GM12878 (cell line): ENCODE measurements at regions not wholly inside any gene's neighbourhood (a gene's known extent, or its start where the extent isn't known, plus 50 kb on each side); places are given as distances from the start of the nearest gene placed in this dataset.

Experiments used
- ATAC-seq: fragments of 200-7000 bp; cut with Tn5 transposase; 3 replicates; pipeline ENCODE4 v1.9.1; 2020; ENCODE audit warnings: mild to moderate bottlenecking, moderate library complexity
- BruUV-seq: library from RNA; stranded (reverse); fragments of 400-500 nt; replicated peaks from 2 replicates; lab custom pipeline; 2021; lab: Mats Ljungman, UMichigan
- CTCF ChIA-PET: fragments of 300-600 bp; sonication (Branson Sonifier 250); formaldehyde crosslinking; extraction: SDS; loops from one replicate; lab custom pipeline; 2021; ENCODE audit warnings: inconsistent platforms; lab: Yijun Ruan, JAX
- POLR2A ChIA-PET: fragments of 350-600 bp; formaldehyde crosslinking; extraction: SDS; loops from one replicate; lab custom pipeline; 2021; ENCODE audit warnings: inconsistent platforms; lab: Charles Lee
- RAD21 ChIA-PET: fragments of 300-600 bp; sonication (Branson Sonifier 250); formaldehyde crosslinking; loops from one replicate; lab custom pipeline; 2023; ENCODE audit warnings: antibody characterized with exemption; ENCODE audit not compliant: unreplicated experiment; lab: Charles Lee
- SMC1A ChIA-PET: fragments of 300-600 bp; sonication (Branson Sonifier 250); formaldehyde crosslinking; loops from one replicate; lab custom pipeline; 2023; ENCODE audit not compliant: unreplicated experiment, uncharacterized antibody; lab: Charles Lee
- DNase-seq: peaks from one replicate; pipeline ENCODE4 v3.0.0-alpha.2; 2011; ENCODE audit warnings: low read depth, low spot score
- FAIRE-seq: peaks from 3 replicates; lab custom pipeline; 2011; peaks lifted over from hg19 to GRCh38; lab: Jason Lieb, UNC
- H2AFZ ChIP-seq: 2 replicates; pipeline ENCODE4 v1.6.0; 2011; ENCODE audit warnings: low read depth, low read length, control low read depth; ENCODE audit not compliant: control insufficient read depth
- H3K27ac ChIP-seq: 2 replicates; pipeline ENCODE4 v1.5.1; 2011; ENCODE audit warnings: control low read depth; ENCODE audit not compliant: control insufficient read depth, insufficient read depth
- H3K27me3 ChIP-seq, 2 experiments: replicated peaks in 1 of 2; 2 replicates each; pipeline versions ENCODE4 v1.6.0 to v1.6.1; 2011; ENCODE audit warnings: low read length in 1 of 2; ENCODE audit not compliant: control insufficient read depth in 2 of 2, insufficient read depth in 2 of 2
- H3K36me3 ChIP-seq, 2 experiments: 2 replicates each; pipeline ENCODE4 v1.5.1; 2011; ENCODE audit warnings: low read length in 1 of 2; ENCODE audit not compliant: control insufficient read depth in 2 of 2, insufficient read depth in 2 of 2
- H3K4me1 ChIP-seq: 2 replicates; pipeline ENCODE4 v1.6.1; 2011; ENCODE audit warnings: mild to moderate bottlenecking, low read length, moderate library complexity, mixed read lengths; ENCODE audit not compliant: control insufficient read depth, insufficient read depth
- H3K4me2 ChIP-seq: 2 replicates; pipeline ENCODE4 v1.6.0; 2011; ENCODE audit warnings: control low read depth; ENCODE audit not compliant: control insufficient read depth, insufficient read depth
- H3K4me3 ChIP-seq: fragments of 200-600 bp; sonication (generic); 2 replicates; pipeline ENCODE4 v1.5.1; 2016
- H3K79me2 ChIP-seq: 2 replicates; pipeline ENCODE4 v1.6.0; 2011; ENCODE audit warnings: low read length; ENCODE audit not compliant: control insufficient read depth, insufficient read depth
- H3K9ac ChIP-seq: 2 replicates; pipeline ENCODE4 v1.8.0; 2011; ENCODE audit warnings: low read length, control low read depth, mixed read lengths; ENCODE audit not compliant: control insufficient read depth, insufficient read depth
- H3K9me3 ChIP-seq: replicated peaks from 3 replicates; pipeline ENCODE4 v1.5.1; 2011; ENCODE audit warnings: mild to moderate bottlenecking, low read length; ENCODE audit not compliant: control insufficient read depth, insufficient read depth
- H4K20me1 ChIP-seq: 2 replicates; pipeline ENCODE4 v1.6.0; 2011; ENCODE audit not compliant: control insufficient read depth, insufficient read depth
- BMI1 ChIP-seq: fragments of 450-650 bp; IDR thresholded peaks from 2 replicates; pipeline ENCODE4 v1.6.1; 2016; ENCODE audit warnings: mild to moderate bottlenecking, moderate library complexity, borderline replicate concordance
- CBX3 ChIP-seq: fragments of 200-600 bp; sonication (generic); IDR thresholded peaks from 2 replicates; pipeline ENCODE4 v1.6.1; 2016; ENCODE audit warnings: low read depth, borderline replicate concordance
- FOS ChIP-seq: IDR thresholded peaks from 3 replicates; pipeline ENCODE4 v1.6.1; 2011; ENCODE audit warnings: borderline replicate concordance; ENCODE audit not compliant: insufficient read length; ENCODE audit errors: extremely low read depth
- IRF4 ChIP-seq: IDR thresholded peaks from 2 replicates; pipeline ENCODE4 v1.6.1; 2011; ENCODE audit warnings: low read depth, low read length
- JUND ChIP-seq: IDR thresholded peaks from 2 replicates; pipeline ENCODE4 v1.6.1; 2012; ENCODE audit warnings: low read depth, mild to moderate bottlenecking, low read length, improper control_type of control experiment, moderate library complexity
- NR2F1 ChIP-seq: fragments of 450-650 bp; conservative IDR thresholded peaks from 2 replicates; pipeline ENCODE4 v1.6.1; 2017; ENCODE audit warnings: mild to moderate bottlenecking
- PML ChIP-seq: IDR thresholded peaks from 2 replicates; pipeline ENCODE4 v1.6.1; 2012; ENCODE audit warnings: low read length, inconsistent platforms
- ZNF207 ChIP-seq: fragments of 450-650 bp; IDR thresholded peaks from 2 replicates; pipeline ENCODE4 v1.6.1; 2014; ENCODE audit warnings: antibody characterized with exemption, mild to moderate bottlenecking, borderline replicate concordance
- ZNF384 ChIP-seq: IDR thresholded peaks from 2 replicates; pipeline ENCODE4 v1.6.1; 2012; ENCODE audit warnings: low read depth, mild to moderate bottlenecking, low read length, improper control_type of control experiment, borderline replicate concordance
- WGBS: methylation state at CpG from one replicate; pipeline ENCODE4 v1.1.6; 2016; ENCODE audit warnings: low lambda C conversion rate; ENCODE audit not compliant: insufficient replicate concordance, insufficient coverage; ENCODE audit errors: missing lambda C conversion rate; 5-methylcytosine and 5-hydroxymethylcytosine counted together
- in situ Hi-C: fragments of 300-500 bp; cut with MboI; formaldehyde crosslinking; loops from 9 replicates; pipeline ENCODE4 v1.14.3; 2018; ENCODE audit warnings: mixed read lengths
- intact Hi-C: fragments of 100-400 bp; cut with micrococcal nuclease; formaldehyde crosslinking; loops from one replicate; pipeline ENCODE4 v1.14.2; 2022; ENCODE audit not compliant: unreplicated experiment
- TF ChIP-seq, protein P1 (sequence below): fragments of 450-650 bp; IDR thresholded peaks from 2 replicates; pipeline ENCODE4 v1.6.1; 2017; ENCODE audit warnings: borderline replicate concordance
- TF ChIP-seq, protein P2 (sequence below): fragments of 450-650 bp; IDR thresholded peaks from 2 replicates; pipeline ENCODE4 v1.6.1; 2016; ENCODE audit warnings: mild to moderate bottlenecking
- TF ChIP-seq, protein P3 (sequence below): IDR thresholded peaks from 2 replicates; pipeline ENCODE4 v1.6.1; 2012; ENCODE audit warnings: low read depth, low read length, improper control_type of control experiment
- TF ChIP-seq, protein P4 (sequence below): fragments of 450-650 bp; IDR thresholded peaks from 2 replicates; pipeline ENCODE4 v1.6.1; 2017; ENCODE audit warnings: mild to moderate bottlenecking
- TF ChIP-seq, protein P5 (sequence below): IDR thresholded peaks from 2 replicates; pipeline ENCODE4 v1.6.1; 2012; ENCODE audit warnings: mild to moderate bottlenecking, low read depth, low read length

DNA sequence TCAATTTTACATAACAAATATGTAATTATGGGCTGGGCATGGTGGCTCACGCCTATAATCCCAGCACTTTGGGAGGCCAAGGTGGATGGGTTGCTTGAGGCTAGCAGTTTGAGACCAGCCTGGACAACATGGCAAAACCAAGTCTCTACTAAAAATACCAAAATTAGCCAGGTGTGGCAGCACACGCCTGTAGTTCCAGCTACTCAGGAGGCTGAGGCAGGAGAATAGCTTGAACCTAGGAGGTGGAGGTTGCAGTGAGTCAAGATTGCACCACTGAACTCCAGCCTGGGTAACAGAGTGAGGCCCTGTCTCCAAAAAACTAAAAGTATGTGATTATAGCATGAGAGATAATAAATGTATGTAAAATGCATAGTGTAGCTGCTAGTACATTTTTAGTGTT, 229.0 kb downstream of the PPARGC1A start:
- WGBS, result 28% methylated on average over 2 of the region's 2 CpGs
- H3K79me2 ChIP-seq, result no peaks in the 10 kb centered on the region
- CTCF ChIA-PET, result interaction anchor here (0.6 to 1.3 kb wide), 2 partner anchors 74 to 87 kb away, joined by 3 read pairs; no protein-coding TSS in a partner anchor
- H3K9ac ChIP-seq, result no peak overlapping the region
- H3K36me3 ChIP-seq, result no peaks in the 10 kb centered on the region
- no peaks in the 10 kb centered on the region for H3K4me1 ChIP-seq
- ATAC-seq, result no peak
- no peaks in the 10 kb centered on the region for H4K20me1 ChIP-seq
- FAIRE-seq, result no peak
- H3K9me3 ChIP-seq, result no peaks in the 10 kb centered on the region
- no peak for DNase-seq
- H3K27me3 ChIP-seq, result no peaks in the 10 kb centered on the region
- H2AFZ ChIP-seq, result no peak overlapping the region
- BruUV-seq, result no TSS peak
- intact Hi-C loops (no loop called here), in situ Hi-C loops (no loop called here)
- POLR2A ChIA-PET, result no interaction called here
- no peak overlapping the region for H3K4me3 ChIP-seq
- H3K4me2 ChIP-seq, result no peak overlapping the region
- no peak overlapping the region for H3K27ac ChIP-seq
- RAD21 ChIA-PET, result no interaction called here
- SMC1A ChIA-PET, result interaction anchor here (1.5 kb wide), 1 partner anchor 15 kb away, joined by 5 read pairs; no protein-coding TSS in a partner anchor
- no peak for TF ChIP-seq ZNF384
- TF ChIP-seq ZNF207, result no peak
- TF ChIP-seq, protein P1, sequence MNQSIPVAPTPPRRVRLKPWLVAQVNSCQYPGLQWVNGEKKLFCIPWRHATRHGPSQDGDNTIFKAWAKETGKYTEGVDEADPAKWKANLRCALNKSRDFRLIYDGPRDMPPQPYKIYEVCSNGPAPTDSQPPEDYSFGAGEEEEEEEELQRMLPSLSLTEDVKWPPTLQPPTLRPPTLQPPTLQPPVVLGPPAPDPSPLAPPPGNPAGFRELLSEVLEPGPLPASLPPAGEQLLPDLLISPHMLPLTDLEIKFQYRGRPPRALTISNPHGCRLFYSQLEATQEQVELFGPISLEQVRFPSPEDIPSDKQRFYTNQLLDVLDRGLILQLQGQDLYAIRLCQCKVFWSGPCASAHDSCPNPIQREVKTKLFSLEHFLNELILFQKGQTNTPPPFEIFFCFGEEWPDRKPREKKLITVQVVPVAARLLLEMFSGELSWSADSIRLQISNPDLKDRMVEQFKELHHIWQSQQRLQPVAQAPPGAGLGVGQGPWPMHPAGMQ, result no peak
- no peak for TF ChIP-seq CBX3
- TF ChIP-seq, protein P2, sequence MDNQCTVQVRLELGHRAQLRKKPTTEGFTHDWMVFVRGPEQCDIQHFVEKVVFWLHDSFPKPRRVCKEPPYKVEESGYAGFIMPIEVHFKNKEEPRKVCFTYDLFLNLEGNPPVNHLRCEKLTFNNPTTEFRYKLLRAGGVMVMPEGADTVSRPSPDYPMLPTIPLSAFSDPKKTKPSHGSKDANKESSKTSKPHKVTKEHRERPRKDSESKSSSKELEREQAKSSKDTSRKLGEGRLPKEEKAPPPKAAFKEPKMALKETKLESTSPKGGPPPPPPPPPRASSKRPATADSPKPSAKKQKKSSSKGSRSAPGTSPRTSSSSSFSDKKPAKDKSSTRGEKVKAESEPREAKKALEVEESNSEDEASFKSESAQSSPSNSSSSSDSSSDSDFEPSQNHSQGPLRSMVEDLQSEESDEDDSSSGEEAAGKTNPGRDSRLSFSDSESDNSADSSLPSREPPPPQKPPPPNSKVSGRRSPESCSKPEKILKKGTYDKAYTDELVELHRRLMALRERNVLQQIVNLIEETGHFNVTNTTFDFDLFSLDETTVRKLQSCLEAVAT, result no peak
- no peak for TF ChIP-seq BMI1
- TF ChIP-seq, protein P3, sequence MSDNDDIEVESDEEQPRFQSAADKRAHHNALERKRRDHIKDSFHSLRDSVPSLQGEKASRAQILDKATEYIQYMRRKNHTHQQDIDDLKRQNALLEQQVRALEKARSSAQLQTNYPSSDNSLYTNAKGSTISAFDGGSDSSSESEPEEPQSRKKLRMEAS, result no peak
- no peak for TF ChIP-seq PML
- TF ChIP-seq IRF4, result no peak
- TF ChIP-seq JUND, result no peak
- TF ChIP-seq, protein P4, sequence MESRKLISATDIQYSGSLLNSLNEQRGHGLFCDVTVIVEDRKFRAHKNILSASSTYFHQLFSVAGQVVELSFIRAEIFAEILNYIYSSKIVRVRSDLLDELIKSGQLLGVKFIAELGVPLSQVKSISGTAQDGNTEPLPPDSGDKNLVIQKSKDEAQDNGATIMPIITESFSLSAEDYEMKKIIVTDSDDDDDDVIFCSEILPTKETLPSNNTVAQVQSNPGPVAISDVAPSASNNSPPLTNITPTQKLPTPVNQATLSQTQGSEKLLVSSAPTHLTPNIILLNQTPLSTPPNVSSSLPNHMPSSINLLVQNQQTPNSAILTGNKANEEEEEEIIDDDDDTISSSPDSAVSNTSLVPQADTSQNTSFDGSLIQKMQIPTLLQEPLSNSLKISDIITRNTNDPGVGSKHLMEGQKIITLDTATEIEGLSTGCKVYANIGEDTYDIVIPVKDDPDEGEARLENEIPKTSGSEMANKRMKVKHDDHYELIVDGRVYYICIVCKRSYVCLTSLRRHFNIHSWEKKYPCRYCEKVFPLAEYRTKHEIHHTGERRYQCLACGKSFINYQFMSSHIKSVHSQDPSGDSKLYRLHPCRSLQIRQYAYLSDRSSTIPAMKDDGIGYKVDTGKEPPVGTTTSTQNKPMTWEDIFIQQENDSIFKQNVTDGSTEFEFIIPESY, result no peak
- TF ChIP-seq, protein P5, sequence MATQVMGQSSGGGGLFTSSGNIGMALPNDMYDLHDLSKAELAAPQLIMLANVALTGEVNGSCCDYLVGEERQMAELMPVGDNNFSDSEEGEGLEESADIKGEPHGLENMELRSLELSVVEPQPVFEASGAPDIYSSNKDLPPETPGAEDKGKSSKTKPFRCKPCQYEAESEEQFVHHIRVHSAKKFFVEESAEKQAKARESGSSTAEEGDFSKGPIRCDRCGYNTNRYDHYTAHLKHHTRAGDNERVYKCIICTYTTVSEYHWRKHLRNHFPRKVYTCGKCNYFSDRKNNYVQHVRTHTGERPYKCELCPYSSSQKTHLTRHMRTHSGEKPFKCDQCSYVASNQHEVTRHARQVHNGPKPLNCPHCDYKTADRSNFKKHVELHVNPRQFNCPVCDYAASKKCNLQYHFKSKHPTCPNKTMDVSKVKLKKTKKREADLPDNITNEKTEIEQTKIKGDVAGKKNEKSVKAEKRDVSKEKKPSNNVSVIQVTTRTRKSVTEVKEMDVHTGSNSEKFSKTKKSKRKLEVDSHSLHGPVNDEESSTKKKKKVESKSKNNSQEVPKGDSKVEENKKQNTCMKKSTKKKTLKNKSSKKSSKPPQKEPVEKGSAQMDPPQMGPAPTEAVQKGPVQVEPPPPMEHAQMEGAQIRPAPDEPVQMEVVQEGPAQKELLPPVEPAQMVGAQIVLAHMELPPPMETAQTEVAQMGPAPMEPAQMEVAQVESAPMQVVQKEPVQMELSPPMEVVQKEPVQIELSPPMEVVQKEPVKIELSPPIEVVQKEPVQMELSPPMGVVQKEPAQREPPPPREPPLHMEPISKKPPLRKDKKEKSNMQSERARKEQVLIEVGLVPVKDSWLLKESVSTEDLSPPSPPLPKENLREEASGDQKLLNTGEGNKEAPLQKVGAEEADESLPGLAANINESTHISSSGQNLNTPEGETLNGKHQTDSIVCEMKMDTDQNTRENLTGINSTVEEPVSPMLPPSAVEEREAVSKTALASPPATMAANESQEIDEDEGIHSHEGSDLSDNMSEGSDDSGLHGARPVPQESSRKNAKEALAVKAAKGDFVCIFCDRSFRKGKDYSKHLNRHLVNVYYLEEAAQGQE, result no peak
- no peak for TF ChIP-seq FOS
- TF ChIP-seq NR2F1, result no peak
